Mucosa of gallbladder (tissue), 1 donor: ENCODE measurements at regions not wholly inside any gene's neighbourhood (a gene's known extent, or its start where the extent isn't known, plus 50 kb on each side); places are given as distances from the start of the nearest gene placed in this dataset.
"Not testable (repeated sequence)": the region's sequence is repeated elsewhere in the genome, so short reads cannot be mapped to it uniquely, and the experiment has no call there.

Source experiments
- DNase-seq: peaks from one replicate; pipeline ENCODE4 v3.0.0-alpha.2; 2020; ENCODE audit warnings: low spot score
- donor health status: DM: no; HTN: no; CAD: no.

- DNase-seq = no peak
Observed at GRCh38 chr3:16708285-16708684, 103.1 kb upstream of the DAZL start.

DNA sequence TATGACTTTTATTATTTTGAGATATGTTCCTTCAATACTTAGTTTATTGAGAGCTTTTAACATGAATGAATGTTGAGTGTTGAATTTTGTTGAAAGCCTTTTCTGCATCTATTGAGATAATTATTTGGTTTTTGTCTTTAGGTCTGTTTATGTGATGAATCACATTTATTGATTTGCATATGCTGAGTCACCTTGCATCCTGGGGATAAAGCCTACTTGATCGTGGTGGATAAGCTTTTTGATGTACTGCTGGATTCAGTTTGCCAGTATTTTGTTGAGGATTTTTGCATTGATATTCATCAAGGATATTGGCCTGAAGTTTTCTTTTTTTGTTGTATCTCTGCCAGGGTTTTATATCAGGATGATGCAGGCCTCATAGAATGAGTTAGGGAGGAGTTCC, 106.5 kb upstream of the DAZL start:
- DNase-seq = not testable (repeated sequence)

- DNase-seq = no peak
Observed at GRCh38 chr3:16715281-16715680, 110.1 kb upstream of the DAZL start.

- no peak for DNase-seq
Observed at GRCh38 chr3:16719426-16719825, 114.2 kb upstream of the DAZL start.

- DNase-seq = no peak
Observed at GRCh38 chr3:16720367-16720940, 115.2 kb upstream of the DAZL start.

GRCh38 chr3:16721494-16721893, 116.3 kb upstream of the DAZL start:
- DNase-seq = no peak

DNA sequence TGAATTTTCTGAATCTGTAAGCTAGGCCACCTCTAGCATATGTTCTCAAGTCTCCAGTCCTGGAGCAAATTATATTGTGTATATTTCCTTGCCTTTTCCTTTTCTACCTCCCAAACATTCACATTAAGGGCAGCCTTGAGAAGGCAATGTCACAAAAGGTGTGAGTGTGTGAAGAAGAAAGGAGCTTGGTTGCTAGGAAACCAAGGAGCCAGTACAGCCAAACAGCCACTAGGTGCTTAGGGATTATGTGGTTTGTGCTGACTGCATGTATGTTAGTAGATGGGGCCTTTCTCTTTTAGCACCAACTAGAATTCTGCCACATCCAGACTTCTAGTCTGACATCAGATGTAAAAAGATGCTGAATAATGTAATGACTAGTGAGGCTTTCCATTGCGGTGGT, 118.8 kb upstream of the DAZL start:
- no peak for DNase-seq

- no peak for DNase-seq
Observed at GRCh38 chr3:16724487-16724886, 119.3 kb upstream of the DAZL start.

- DNase-seq = no peak
Observed at GRCh38 chr3:16725972-16726371, 120.7 kb upstream of the DAZL start.

- DNase-seq = no peak
Observed at GRCh38 chr3:16728770-16729745, 123.8 kb upstream of the DAZL start.

DNA sequence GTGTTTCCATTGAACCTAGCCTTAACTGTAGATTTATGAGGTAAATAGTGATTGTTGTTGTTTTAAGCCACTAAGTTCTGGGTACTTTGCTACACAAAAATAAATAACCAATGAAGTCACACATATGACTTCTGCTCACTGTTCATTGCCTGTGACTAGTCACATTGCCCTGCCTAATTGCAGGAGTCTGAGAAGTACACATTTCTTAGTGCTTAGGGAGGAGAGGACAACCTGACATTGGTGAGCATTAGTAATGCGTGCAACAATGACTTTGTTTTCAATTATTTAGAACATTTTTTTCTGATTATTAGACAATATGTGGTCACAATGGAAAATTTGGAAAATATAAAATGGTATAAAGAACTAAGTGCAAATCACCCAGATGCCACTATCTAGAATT, 133.2 kb upstream of the DAZL start:
- no peak for DNase-seq

DNA sequence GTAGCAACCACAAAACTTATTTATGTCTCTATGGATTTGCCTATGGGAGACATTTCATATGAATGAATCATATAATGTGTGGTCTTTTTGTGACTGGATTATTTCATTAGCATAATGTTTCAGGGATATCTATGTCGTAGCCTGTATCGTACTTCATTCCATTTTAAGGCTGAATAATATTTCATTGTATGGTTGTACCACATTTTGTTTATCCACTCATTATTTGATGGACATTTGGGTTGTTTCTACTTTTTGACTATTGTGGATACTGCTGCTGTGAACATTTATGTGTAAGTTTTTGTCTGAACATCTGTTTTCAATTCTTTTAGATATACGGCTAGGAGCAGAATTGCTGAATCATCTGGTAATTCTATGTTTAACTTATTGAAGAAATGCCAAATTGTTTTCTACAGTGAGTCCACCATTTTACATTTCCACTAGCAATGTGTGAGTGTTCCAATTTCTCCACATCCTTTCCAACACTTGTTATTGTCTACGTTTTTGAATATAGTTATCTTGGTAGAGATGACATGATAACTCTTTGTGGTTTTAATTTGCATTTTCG, 134.4 kb upstream of the DAZL start:
- no peak for DNase-seq

DNA sequence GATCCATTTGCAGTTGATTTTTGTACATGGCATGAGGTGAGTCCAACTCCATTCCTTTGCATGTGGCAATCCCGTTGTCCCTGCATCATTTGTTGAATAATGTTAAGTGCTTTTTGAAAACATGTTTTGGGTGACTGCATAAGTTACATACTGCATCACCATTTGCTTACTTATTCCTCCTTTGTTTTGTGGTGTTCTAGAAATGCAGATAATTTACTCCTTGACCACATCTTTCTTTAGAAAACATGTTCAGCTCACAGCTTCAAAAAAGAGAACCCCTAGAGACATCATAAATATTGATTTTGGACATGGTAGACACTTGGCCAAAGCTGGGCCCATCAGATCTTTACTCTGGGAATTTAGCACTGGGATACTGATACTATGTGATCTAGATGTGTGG, 135.3 kb upstream of the DAZL start:
- no peak for DNase-seq

DNA sequence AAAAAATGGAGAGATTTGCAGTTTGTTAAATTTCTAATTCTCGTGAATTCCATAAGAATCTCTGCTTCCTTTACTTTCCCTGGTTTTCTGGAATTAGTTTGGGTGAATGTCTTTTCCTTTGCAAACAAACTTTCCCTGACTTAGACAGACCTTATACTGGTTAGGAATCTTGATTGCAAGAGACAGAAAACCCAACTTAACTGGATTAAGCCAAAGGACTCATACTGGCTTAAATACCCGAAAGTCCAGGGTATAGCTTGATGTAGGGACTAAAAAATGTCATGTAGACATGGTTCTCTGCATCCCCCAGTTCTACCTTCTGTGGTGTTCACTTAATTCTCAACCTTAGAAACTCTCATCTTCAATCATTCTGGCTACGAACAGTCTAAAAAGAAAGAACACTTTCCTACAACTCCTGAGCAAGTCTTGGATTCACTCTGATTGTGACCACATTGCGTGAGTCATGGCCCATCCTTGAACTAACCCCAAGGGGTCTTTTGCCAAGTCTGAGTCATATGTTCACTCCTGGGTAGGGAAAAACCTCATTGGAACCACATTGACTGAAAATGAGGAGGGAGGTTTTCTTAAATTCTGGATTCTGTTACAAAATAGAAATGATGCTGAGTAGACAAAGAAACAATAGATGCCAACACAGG, 136.0 kb upstream of the DAZL start:
- DNase-seq = no peak

DNA sequence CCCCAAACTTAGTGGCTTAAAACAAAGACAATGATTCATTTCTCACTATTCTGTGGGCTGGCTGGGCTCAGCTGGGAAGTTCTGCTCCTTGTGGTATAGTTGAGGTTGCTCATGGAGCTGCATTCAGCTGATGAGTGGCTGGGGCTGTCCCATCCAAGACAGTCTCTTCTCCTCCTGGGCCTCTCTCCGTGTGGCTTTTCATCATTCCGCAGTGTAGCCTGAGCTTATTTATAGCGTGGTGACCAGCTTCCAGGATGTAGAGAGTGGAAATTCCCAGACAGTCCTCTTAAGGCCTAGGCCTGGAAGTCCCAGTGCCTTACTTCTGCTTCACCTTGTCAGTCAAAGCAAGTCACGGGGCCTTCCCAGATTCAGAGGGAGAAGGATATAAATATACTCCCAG, 136.7 kb upstream of the DAZL start:
- no peak for DNase-seq

- DNase-seq = no peak
Observed at GRCh38 chr3:16743276-16743675, 138.1 kb upstream of the DAZL start.

GRCh38 chr3:16759227-16759903, 125.4 kb upstream of the PLCL2 start:
- no peak for DNase-seq

DNA sequence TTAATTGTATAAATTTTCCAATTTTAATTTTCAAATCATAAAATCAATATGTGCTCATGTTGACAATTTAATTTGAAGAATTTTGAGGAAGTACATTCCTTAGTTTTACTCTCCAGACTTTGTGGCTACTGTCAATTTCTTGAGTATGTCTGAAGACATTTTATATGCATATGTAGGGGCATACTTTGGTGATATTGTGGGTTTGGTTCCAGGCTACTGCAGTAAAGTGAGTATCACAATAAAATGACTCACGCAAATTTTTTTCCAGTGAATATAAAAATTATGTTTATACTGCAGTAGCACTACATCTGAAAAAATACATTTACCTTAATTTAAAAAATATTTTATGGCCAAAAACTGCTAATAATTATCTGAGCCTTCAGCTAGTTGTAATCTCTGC, 123.2 kb upstream of the PLCL2 start:
- DNase-seq = no peak

GRCh38 chr3:16765661-16766060, 119.1 kb upstream of the PLCL2 start:
- DNase-seq = no peak

DNA sequence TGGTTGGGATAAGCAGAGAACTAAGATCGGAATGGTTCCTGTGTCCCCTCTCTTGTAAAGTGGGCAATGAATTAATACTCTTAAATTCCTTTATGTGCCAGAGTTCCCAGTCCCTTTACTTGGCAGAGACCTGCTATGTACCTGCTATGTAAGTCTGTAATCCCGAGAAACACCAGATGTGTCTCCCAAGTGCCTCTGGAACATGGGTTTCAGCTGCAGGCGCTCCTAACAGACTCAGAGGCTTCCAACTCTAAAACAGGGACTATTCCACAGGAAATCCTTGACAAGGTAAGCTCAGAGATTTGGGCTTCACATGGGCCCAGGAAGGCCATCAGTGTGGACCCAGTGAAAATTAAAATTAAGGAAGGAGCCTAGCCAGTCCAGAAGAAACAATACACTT, 117.7 kb upstream of the PLCL2 start:
- no peak for DNase-seq

DNA sequence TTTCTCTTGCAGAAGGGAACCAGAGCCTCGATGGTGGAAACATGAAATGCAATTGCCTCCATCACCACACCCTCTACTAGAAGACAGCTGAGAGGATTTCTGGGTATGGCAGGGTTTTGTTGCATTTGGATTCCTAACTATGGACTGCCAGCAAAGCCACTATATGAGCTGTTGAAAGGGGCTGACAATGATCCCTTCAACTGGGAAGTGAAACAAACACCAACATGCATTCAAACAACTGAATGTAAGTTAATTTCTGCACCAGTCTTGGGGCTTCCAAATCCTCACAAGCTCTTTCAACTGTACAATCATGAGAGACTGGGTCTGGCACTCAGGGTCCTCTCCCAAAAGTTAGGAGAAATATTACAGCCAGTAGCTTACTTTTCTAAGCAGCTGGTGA, 116.7 kb upstream of the PLCL2 start:
- no peak for DNase-seq

DNA sequence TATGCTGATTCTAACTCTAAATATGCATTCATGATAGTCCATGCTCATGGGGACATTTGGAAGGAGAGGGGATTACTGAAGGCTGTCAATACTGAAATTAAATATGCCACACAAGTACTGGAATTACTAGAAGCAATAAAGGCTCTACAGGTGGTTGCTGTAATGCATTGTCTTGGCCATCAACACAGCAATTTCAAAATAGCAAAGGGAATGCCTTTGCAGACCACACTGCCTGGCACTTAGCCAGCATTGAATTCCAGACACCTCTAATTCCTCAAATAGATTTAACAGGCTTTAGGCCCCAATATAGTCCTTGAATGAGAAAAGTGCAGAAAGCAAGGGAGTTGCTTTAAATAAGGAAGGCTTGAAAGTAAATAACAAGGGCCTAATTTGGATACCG, 115.8 kb upstream of the PLCL2 start:
- DNase-seq = no peak
